ENCODE measurements at regions not wholly inside any gene's neighbourhood (a gene's known extent, or its start where the extent isn't known, plus 50 kb on each side); places are given as distances from the start of the nearest gene placed in this dataset.

GRCh38 chr13:65725006-65725405 lies 1505.1 kb downstream of the PCDH9 start:
- TF ChIP-seq CTCF (IDR thresholded peaks at IDR 0.05) (no peak), EP300 (IDR thresholded peaks at IDR 0.05) (no peak), POLR2AphosphoS5 (IDR thresholded peaks at IDR 0.05) (no peak), POLR2A (IDR thresholded peaks at IDR 0.05) (no peak)
- Histone ChIP-seq H3K36me3 (no peaks in the 10 kb centered on the region), H3K9me3 (no peaks in the 10 kb centered on the region), H3K4me3 (no peak overlapping the region), H3K27ac (no peak overlapping the region), H3K4me1 (no peaks in the 10 kb centered on the region), H3K27me3 (no peaks in the 10 kb centered on the region)
- no peak for ATAC-seq
- WGBS, 2 donors (ENCODE audit: low coverage in 1 of 2) = 70 to 72% methylated on average over 3 of the region's 3 CpGs

GRCh38 chr13:65724226-65724625 lies 1505.9 kb downstream of the PCDH9 start:
- WGBS, 2 donors (ENCODE audit: low coverage in 1 of 2) = 59 to 72% methylated on average over 4 of the region's 4 CpGs
- no peaks in the 10 kb centered on the region for H3K36me3 ChIP-seq
- no peaks in the 10 kb centered on the region for H3K9me3 ChIP-seq
- no peak for ATAC-seq
- no peak for TF ChIP-seq POLR2A (IDR thresholded peaks at IDR 0.05)
- TF ChIP-seq CTCF (IDR thresholded peaks at IDR 0.05) = no peak
- TF ChIP-seq EP300 (IDR thresholded peaks at IDR 0.05) = no peak
- no peak for TF ChIP-seq POLR2AphosphoS5 (IDR thresholded peaks at IDR 0.05)
- H3K4me3 ChIP-seq = no peak overlapping the region
- no peaks in the 10 kb centered on the region for H3K4me1 ChIP-seq
- H3K27me3 ChIP-seq = no peaks in the 10 kb centered on the region
- no peak overlapping the region for H3K27ac ChIP-seq

GRCh38 chr13:65722506-65722905 lies 1507.6 kb downstream of the PCDH9 start:
- Histone ChIP-seq H3K36me3 (no peaks in the 10 kb centered on the region), H3K4me1 (no peaks in the 10 kb centered on the region), H3K4me3 (no peak overlapping the region), H3K27me3 (no peaks in the 10 kb centered on the region), H3K9me3 (no peaks in the 10 kb centered on the region), H3K27ac (no peak overlapping the region)
- 80 to 81% methylated on average over 6 of the region's 6 CpGs for WGBS, 2 donors (ENCODE audit: low coverage in 1 of 2)
- no peak for ATAC-seq
- no peak for TF ChIP-seq CTCF (IDR thresholded peaks at IDR 0.05)

- H3K27ac ChIP-seq = no peak overlapping the region
- no peaks in the 10 kb centered on the region for H3K4me1 ChIP-seq
- H3K36me3 ChIP-seq = no peaks in the 10 kb centered on the region
- H3K9me3 ChIP-seq = no peaks in the 10 kb centered on the region
- ATAC-seq = no peak
- no peak overlapping the region for H3K4me3 ChIP-seq
- WGBS, 2 donors (ENCODE audit: low coverage in 1 of 2) = 54 to 90% methylated on average over 2 of the region's 2 CpGs
- no peak for TF ChIP-seq EP300 (IDR thresholded peaks at IDR 0.05)
- no peak for TF ChIP-seq CTCF (IDR thresholded peaks at IDR 0.05)
- TF ChIP-seq POLR2AphosphoS5 (IDR thresholded peaks at IDR 0.05) = no peak
- no peak for TF ChIP-seq POLR2A (IDR thresholded peaks at IDR 0.05)
- no peaks in the 10 kb centered on the region for H3K27me3 ChIP-seq
Measured at GRCh38 chr13:65719831-65720230, 1510.3 kb downstream of the PCDH9 start.

- no peaks in the 10 kb centered on the region for H3K27me3 ChIP-seq
- no peaks in the 10 kb centered on the region for H3K9me3 ChIP-seq
- no peak overlapping the region for H3K27ac ChIP-seq
- no peaks in the 10 kb centered on the region for H3K36me3 ChIP-seq
- no peak for ATAC-seq
- H3K4me3 ChIP-seq = no peak overlapping the region
- TF ChIP-seq POLR2A (IDR thresholded peaks at IDR 0.05) (no peak), EP300 (IDR thresholded peaks at IDR 0.05) (no peak), POLR2AphosphoS5 (IDR thresholded peaks at IDR 0.05) (no peak), CTCF (IDR thresholded peaks at IDR 0.05) (no peak)
- 58 to 78% methylated on average over 4 of the region's 4 CpGs for WGBS, 2 donors (ENCODE audit: low coverage in 1 of 2)
- no peaks in the 10 kb centered on the region for H3K4me1 ChIP-seq
Measured at GRCh38 chr13:65710514-65710913, 1519.6 kb downstream of the PCDH9 start.

All from gastroesophageal sphincter (tissue), 4 donors.